ENCODE measurements at regions not wholly inside any gene's neighbourhood (a gene's known extent, or its start where the extent isn't known, plus 50 kb on each side); places are given as distances from the start of the nearest gene placed in this dataset.
"Not testable (repeated sequence)": the region's sequence is repeated elsewhere in the genome, so short reads cannot be mapped to it uniquely, and the experiment has no call there.

DNA sequence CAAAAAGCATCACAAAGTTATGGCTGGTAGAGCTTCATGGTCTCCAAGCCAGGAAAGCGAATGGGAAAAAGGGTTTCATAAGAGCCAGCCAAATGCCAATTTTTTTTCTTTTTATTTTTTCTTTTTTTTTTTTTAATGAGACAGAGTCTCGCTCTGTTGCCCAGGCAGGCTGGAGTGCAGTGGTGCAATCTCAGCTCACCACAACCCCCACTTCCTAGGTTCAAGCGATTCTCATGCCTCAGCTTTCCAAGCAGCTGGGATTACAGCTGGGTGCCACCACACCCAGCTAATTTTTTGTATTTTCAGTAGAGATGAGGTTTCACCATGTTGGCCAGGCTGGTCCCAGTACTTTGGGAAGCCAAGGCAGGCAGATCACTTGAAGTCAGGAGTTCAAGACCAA is 148.7 kb upstream of the POGK start:
- H2BK120ac ChIP-seq (replicated peaks; ENCODE audit: low read depth, low read length); H2BK12ac ChIP-seq (ENCODE audit: low read depth, low read length); FAIRE-seq; H3K27me3 ChIP-seq (replicated peaks in 1 of 4; ENCODE audit: control insufficient read depth in 3 of 4, extremely low read depth in 1 of 4, insufficient read depth in 3 of 4, low read length in 3 of 4); H3K79me1 ChIP-seq (ENCODE audit: low read depth, low read length); H3K4me3 ChIP-seq (ENCODE audit: extremely low read depth in 1 of 4, insufficient read depth in 2 of 4, low read depth in 3 of 4, low read length in 4 of 4); H3K9ac ChIP-seq (replicated peaks in 1 of 4; ENCODE audit: extremely low read depth in 1 of 4, low read depth in 3 of 4, low read length in 3 of 4); DNase-seq (ENCODE audit: low read depth in 1 of 2, low spot score in 2 of 2); H3K56ac ChIP-seq (replicated peaks; ENCODE audit: insufficient read length, low read depth, low read length); H3K14ac ChIP-seq (ENCODE audit: insufficient read length); H3K4ac ChIP-seq (replicated peaks; ENCODE audit: insufficient read length, low read depth, low read length); H3K18ac ChIP-seq (ENCODE audit: extremely low read depth, low read length); H3K27ac ChIP-seq (ENCODE audit: low read depth, low read length); H2AFZ ChIP-seq (ENCODE audit: low read length); H4K20me1 ChIP-seq (replicated peaks in 1 of 2; ENCODE audit: control insufficient read depth in 1 of 2, insufficient read depth in 2 of 2, low read length in 2 of 2); H2BK15ac ChIP-seq (ENCODE audit: low read length); H3K79me2 ChIP-seq (ENCODE audit: control insufficient read depth in 1 of 2, insufficient read depth in 2 of 2, low read length in 2 of 2); POLR2A ChIA-PET (ENCODE audit: partially characterized antibody); H2BK5ac ChIP-seq (ENCODE audit: low read depth, low read length); H3K9me3 ChIP-seq (ENCODE audit: insufficient read depth in 2 of 2, low read depth in 1 of 2, low read length in 1 of 2); H4K8ac ChIP-seq (ENCODE audit: extremely low read depth, insufficient read depth, low read length); H4K91ac ChIP-seq (replicated peaks; ENCODE audit: insufficient read length, low read length); H3K36me3 ChIP-seq (ENCODE audit: control insufficient read depth in 2 of 4, insufficient read depth in 4 of 4, low read length in 3 of 4); H3K23ac ChIP-seq (ENCODE audit: insufficient read length); H2AK5ac ChIP-seq (ENCODE audit: low read depth, low read length); H4K5ac ChIP-seq (ENCODE audit: insufficient read length, low read depth, low read length); H3K4me1 ChIP-seq (replicated peaks in 1 of 4; ENCODE audit: control insufficient read depth in 3 of 4, insufficient read depth in 4 of 4, low read length in 3 of 4); H3K23me2 ChIP-seq (ENCODE audit: low read depth, low read length); H2BK20ac ChIP-seq (ENCODE audit: low read length); H3K4me2 ChIP-seq (ENCODE audit: insufficient read depth in 1 of 2, low read depth in 2 of 2, low read length in 2 of 2): not testable (repeated sequence)
- 96% methylated on average over 3 of the region's 3 CpGs; no CpG with 5 or more reads in 1 of the 2 experiments for WGBS, 2 experiments (ENCODE audit: extremely low coverage in 1 of 2, insufficient coverage in 1 of 2, insufficient read length in 1 of 2, insufficient replicate concordance in 2 of 2, low coverage in 1 of 2, low lambda C conversion rate in 2 of 2, missing lambda C conversion rate in 1 of 2)
- CTCF ChIA-PET (ENCODE audit: partially characterized antibody) = interaction anchor here (0.7 kb wide), 1 partner anchor 12 kb away, joined by 3 read pairs; no protein-coding TSS in a partner anchor

All from H1 (cell line).